ENCODE measurements at regions not wholly inside any gene's neighbourhood (a gene's known extent, or its start where the extent isn't known, plus 50 kb on each side); places are given as distances from the start of the nearest gene placed in this dataset.

- no peak for TF ChIP-seq CREB3L1 (IDR thresholded peaks at IDR 0.05; ENCODE audit: borderline replicate concordance, low read depth)
- peak; percentile 100 for TF ChIP-seq ZNF766 (CRISPR knock-in tag; conservative IDR thresholded peaks at IDR 0.05)
- peak; percentile 97 for TF ChIP-seq ZNF239 (CRISPR knock-in tag; IDR thresholded peaks at IDR 0.05)
- peak; percentile 97 for TF ChIP-seq ZBTB26 (CRISPR knock-in tag; IDR thresholded peaks at IDR 0.05)
- no peak for TF ChIP-seq NBN (IDR thresholded peaks at IDR 0.05; ENCODE audit: low read depth)
- TF ChIP-seq AFF4 (CRISPR knock-in tag; IDR thresholded peaks at IDR 0.05): no peak
- TF ChIP-seq ZNF347 (CRISPR knock-in tag; IDR thresholded peaks at IDR 0.05; ENCODE audit: low read depth): peak; percentile 97
- peak; percentile 79 for TF ChIP-seq POLR2G (IDR thresholded peaks at IDR 0.05; ENCODE audit: low read depth, low read length)
- TF ChIP-seq TCF7L2 (IDR thresholded peaks at IDR 0.05; ENCODE audit: low read depth, low read length): no peak
- peak in 1 of 2 experiments; percentile 21 for TF ChIP-seq AFF1 (IDR thresholded peaks at IDR 0.05; ENCODE audit: low read depth in 1 of 2, partially characterized antibody in 2 of 2)
- TF ChIP-seq ZNF695 (CRISPR knock-in tag; IDR thresholded peaks at IDR 0.05): peak; percentile 99
- no peak for TF ChIP-seq MAFK (IDR thresholded peaks at IDR 0.05; ENCODE audit: low read length)
- TF ChIP-seq KLF10 (CRISPR knock-in tag; IDR thresholded peaks at IDR 0.05): peak; percentile 89
- peak; percentile 98 for TF ChIP-seq DDX20 (tag; IDR thresholded peaks at IDR 0.05; ENCODE audit: low read depth)
- TF ChIP-seq HES1 (IDR thresholded peaks at IDR 0.05; ENCODE audit: low read depth): no peak
Measured at GRCh38 chr6:164337024-164337924, 922.8 kb downstream of the QKI start (continued).

All from K562 (cell line).